IMR-90 (cell line): ENCODE measurements at regions not wholly inside any gene's neighbourhood (a gene's known extent, or its start where the extent isn't known, plus 50 kb on each side); places are given as distances from the start of the nearest gene placed in this dataset.

Experiments used
- ATAC-seq: fragments of 200-7000 bp; cut with Tn5 transposase; 2 replicates; pipeline ENCODE4 v1.9.1; 2020; ENCODE audit warnings: low read depth, mild to moderate bottlenecking, moderate library complexity
- BruUV-seq: library from RNA; stranded (reverse); fragments of 400-500 nt; replicated peaks from 2 replicates; lab custom pipeline; 2021; lab: Mats Ljungman, UMichigan
- CTCF ChIA-PET: fragments of 300-600 bp; formaldehyde crosslinking; extraction: SDS; loops from one replicate; lab custom pipeline; 2021; ENCODE audit warnings: antibody characterized with exemption; lab: Yijun Ruan, JAX
- POLR2A ChIA-PET: fragments of 300-600 bp; sonication (Branson Sonifier 250); formaldehyde crosslinking; loops from one replicate; lab custom pipeline; 2022; ENCODE audit warnings: antibody characterized with exemption; ENCODE audit not compliant: unreplicated experiment; lab: Charles Lee
- DNase-seq: peaks from one replicate; pipeline ENCODE4 v3.0.0; 2013
- H2AFZ ChIP-seq: replicated peaks from 2 replicates; pipeline ENCODE3; 2013; ENCODE audit warnings: low read length, mild to moderate bottlenecking; ENCODE audit not compliant: poor library complexity
- H2AK5ac ChIP-seq: 2 replicates; pipeline ENCODE4 v1.6.1; 2013; ENCODE audit warnings: low read depth, low read length, inconsistent platforms
- H2AK9ac ChIP-seq: replicated peaks from 2 replicates; pipeline ENCODE3; 2013; ENCODE audit warnings: mild to moderate bottlenecking, low read depth, low read length, moderate library complexity; ENCODE audit not compliant: poor library complexity
- H2BK120ac ChIP-seq: 2 replicates; pipeline ENCODE4 v1.6.1; 2013; ENCODE audit warnings: low read depth, low read length, inconsistent platforms
- H2BK15ac ChIP-seq: 3 replicates; pipeline ENCODE4 v1.6.1; 2013; ENCODE audit warnings: low read depth, low read length, inconsistent platforms
- H2BK20ac ChIP-seq: 2 replicates; pipeline ENCODE4 v1.6.1; 2013; ENCODE audit warnings: low read depth, mild to moderate bottlenecking, inconsistent platforms, low read length, moderate library complexity
- H2BK5ac ChIP-seq: 2 replicates; pipeline ENCODE4 v1.6.1; 2013; ENCODE audit warnings: mild to moderate bottlenecking, low read depth, low read length, inconsistent platforms; ENCODE audit not compliant: poor library complexity, severe bottlenecking
- H3K14ac ChIP-seq: replicated peaks from 2 replicates; pipeline ENCODE4 v1.6.1; 2013; ENCODE audit warnings: low read depth, low read length, inconsistent platforms
- H3K18ac ChIP-seq: 2 replicates; pipeline ENCODE4 v1.6.1; 2013; ENCODE audit warnings: low read depth, low read length, control low read depth
- H3K23ac ChIP-seq: 2 replicates; pipeline ENCODE4 v1.6.1; 2013; ENCODE audit warnings: low read depth, low read length, inconsistent platforms
- H3K27ac ChIP-seq: 2 replicates; pipeline ENCODE4 v1.5.1; 2013; ENCODE audit warnings: mild to moderate bottlenecking, control low read depth, low read length; ENCODE audit not compliant: insufficient read depth
- H3K27me3 ChIP-seq: 2 replicates; pipeline ENCODE4 v1.6.1; 2013; ENCODE audit warnings: low read length; ENCODE audit not compliant: control insufficient read depth, insufficient read depth
- H3K36me3 ChIP-seq: 2 replicates; pipeline ENCODE4 v1.6.1; 2013; ENCODE audit warnings: low read length, mixed read lengths; ENCODE audit not compliant: control insufficient read depth, insufficient read depth
- H3K4ac ChIP-seq: 2 replicates; pipeline ENCODE4 v1.6.1; 2013; ENCODE audit warnings: low read depth, low read length, inconsistent platforms
- H3K4me1 ChIP-seq: 2 replicates; pipeline ENCODE4 v1.6.1; 2013; ENCODE audit warnings: low read length, mixed read lengths; ENCODE audit not compliant: control insufficient read depth, insufficient read depth
- H3K4me2 ChIP-seq: 2 replicates; pipeline ENCODE4 v1.6.1; 2013; ENCODE audit warnings: low read depth, mild to moderate bottlenecking, control low read depth, low read length, moderate library complexity
- H3K4me3 ChIP-seq: 2 replicates; pipeline ENCODE4 v1.5.1; 2013; ENCODE audit warnings: low read depth, mild to moderate bottlenecking, control low read depth, low read length, moderate library complexity; ENCODE audit not compliant: insufficient read depth
- H3K56ac ChIP-seq: 2 replicates; pipeline ENCODE4 v1.6.1; 2013; ENCODE audit warnings: low read length, inconsistent platforms; ENCODE audit not compliant: insufficient read depth; ENCODE audit errors: extremely low read depth
- H3K79me1 ChIP-seq, 2 experiments: 2 replicates each; pipeline ENCODE4 v1.6.1; 2013; ENCODE audit warnings: low read length in 2 of 2, inconsistent platforms in 1 of 2, low read depth in 1 of 2
- H3K9ac ChIP-seq: 2 replicates; pipeline ENCODE4 v1.6.1; 2013; ENCODE audit warnings: low read depth, low read length, control low read depth
- H3K9me1 ChIP-seq: 2 replicates; pipeline ENCODE4 v1.6.1; 2013; ENCODE audit warnings: low read length, inconsistent platforms; ENCODE audit not compliant: insufficient read depth
- H3K9me3 ChIP-seq: 2 replicates; pipeline ENCODE4 v1.6.1; 2013; ENCODE audit warnings: low read length; ENCODE audit not compliant: control insufficient read depth, insufficient read depth
- H4K20me1 ChIP-seq: 2 replicates; pipeline ENCODE4 v1.6.1; 2013; ENCODE audit warnings: low read length, inconsistent platforms; ENCODE audit not compliant: insufficient read depth
- H4K5ac ChIP-seq: 2 replicates; pipeline ENCODE4 v1.6.1; 2013; ENCODE audit warnings: mild to moderate bottlenecking, low read depth, low read length, control low read depth
- H4K8ac ChIP-seq, 2 experiments: 2 replicates each; pipeline ENCODE4 v1.6.1; 2013; ENCODE audit warnings: low read depth in 2 of 2, low read length in 2 of 2, control low read depth in 1 of 2, inconsistent platforms in 1 of 2
- H4K91ac ChIP-seq: 2 replicates; pipeline ENCODE4 v1.6.1; 2013; ENCODE audit warnings: low read depth, low read length, inconsistent platforms; ENCODE audit not compliant: insufficient read depth
- BHLHE40 ChIP-seq: fragments of 150-350 bp; IDR thresholded peaks from 2 replicates; pipeline ENCODE4 v1.6.1; 2016; ENCODE audit warnings: mild to moderate bottlenecking, low read depth, low read length
- CHD1 ChIP-seq: IDR thresholded peaks from 2 replicates; pipeline ENCODE4 v1.6.1; 2012; ENCODE audit warnings: low read depth, low read length, improper control_type of control experiment
- CTCF ChIP-seq: conservative IDR thresholded peaks from 2 replicates; pipeline ENCODE4 v1.5.1; 2012; ENCODE audit warnings: mild to moderate bottlenecking, low read depth, low read length, improper control_type of control experiment
- MAZ ChIP-seq: IDR thresholded peaks from 2 replicates; pipeline ENCODE4 v1.6.1; 2012; ENCODE audit warnings: low read depth, mild to moderate bottlenecking, low read length, improper control_type of control experiment, moderate library complexity, borderline replicate concordance
- MXI1 ChIP-seq: IDR thresholded peaks from 2 replicates; pipeline ENCODE4 v1.6.1; 2012; ENCODE audit warnings: low read depth, mild to moderate bottlenecking, low read length, moderate library complexity, borderline replicate concordance
- POLR2A ChIP-seq: IDR thresholded peaks from 2 replicates; pipeline ENCODE4 v1.6.1; 2012; ENCODE audit warnings: mild to moderate bottlenecking, low read depth, low read length
- RAD21 ChIP-seq: IDR thresholded peaks from 2 replicates; pipeline ENCODE4 v1.6.1; 2012; ENCODE audit warnings: low read length, improper control_type of control experiment
- RCOR1 ChIP-seq: IDR thresholded peaks from 2 replicates; pipeline ENCODE4 v1.6.1; 2012; ENCODE audit warnings: mild to moderate bottlenecking, low read length, improper control_type of control experiment; ENCODE audit not compliant: insufficient replicate concordance
- RFX5 ChIP-seq: IDR thresholded peaks from 2 replicates; pipeline ENCODE4 v1.8.0; 2012; ENCODE audit warnings: low read depth, mild to moderate bottlenecking, low read length, moderate library complexity
- SMC3 ChIP-seq: fragments of 150-350 bp; IDR thresholded peaks from 2 replicates; pipeline ENCODE4 v1.6.1; 2016; ENCODE audit warnings: low read depth, mild to moderate bottlenecking, antibody characterized with exemption, low read length, moderate library complexity
- WGBS, 2 experiments: methylation state at CpG; one replicate each; pipeline versions ENCODE4 v1.1.5 to v1.1.7; 2013; ENCODE audit warnings: missing lambda C conversion rate in 2 of 2; ENCODE audit not compliant: insufficient read length in 1 of 2; ENCODE audit errors: extremely low coverage in 2 of 2; 5-methylcytosine and 5-hydroxymethylcytosine counted together
- dilution Hi-C: fragments of 300-500 bp; cut with HindIII; formaldehyde crosslinking; loops from one replicate; pipeline ENCODE4 v1.14.3; 2018; ENCODE audit warnings: low sequenced_read_pairs; ENCODE audit not compliant: unreplicated experiment
- in situ Hi-C: fragments of 300-500 bp; cut with MboI; formaldehyde crosslinking; loops from 3 replicates; pipeline ENCODE4 v1.14.3; 2019; ENCODE audit warnings: low sequenced_read_pairs, inconsistent platforms, mixed read lengths
- intact Hi-C: fragments of 100-400 bp; cut with micrococcal nuclease; formaldehyde crosslinking; loops from 2 replicates; pipeline ENCODE4 v1.10.0; 2022
- TF ChIP-seq, protein P1 (sequence below): fragments of 150-350 bp; IDR thresholded peaks from 2 replicates; pipeline ENCODE4 v1.6.1; 2016; ENCODE audit warnings: low read depth, mild to moderate bottlenecking, low read length, moderate library complexity, borderline replicate concordance
- TF ChIP-seq, protein P2 (sequence below): fragments of 150-350 bp; IDR thresholded peaks from 2 replicates; pipeline ENCODE4 v1.6.1; 2017; ENCODE audit warnings: mild to moderate bottlenecking, antibody characterized with exemption, low read length, low read depth

- DNase-seq, result no peak
- no peak overlapping the region for H2BK15ac ChIP-seq
- in situ Hi-C loops (no loop called here), dilution Hi-C loops (no loop called here), intact Hi-C loops (no loop called here)
- no peaks in the 10 kb centered on the region for H4K20me1 ChIP-seq
- H2AK5ac ChIP-seq, result no peak overlapping the region
- H3K14ac ChIP-seq, result no peak overlapping the region
- no peak overlapping the region for H3K4ac ChIP-seq
- no peaks in the 10 kb centered on the region for H3K79me1 ChIP-seq
- no peak overlapping the region for H2AK9ac ChIP-seq
- no peaks in the 10 kb centered on the region for H3K4me1 ChIP-seq
- no peak overlapping the region for H4K8ac ChIP-seq
- no peak overlapping the region for H2BK5ac ChIP-seq
- H3K36me3 ChIP-seq, result no peaks in the 10 kb centered on the region
- no peak for ATAC-seq
- no peak overlapping the region for H3K4me2 ChIP-seq
- H4K5ac ChIP-seq, result no peak overlapping the region
- H3K9me3 ChIP-seq, result no peaks in the 10 kb centered on the region
- no peak overlapping the region for H4K91ac ChIP-seq
- POLR2A ChIA-PET, result no interaction called here
- no peak overlapping the region for H3K18ac ChIP-seq
- no peak overlapping the region for H3K27ac ChIP-seq
- H3K23ac ChIP-seq, result no peak overlapping the region
- no peak overlapping the region for H2BK20ac ChIP-seq
- no TSS peak for BruUV-seq
- no CpG with 5 or more reads among the region's 8 CpGs for WGBS, 2 experiments
- H3K4me3 ChIP-seq, result no peak overlapping the region
- TF ChIP-seq RAD21 (no peak), RFX5 (no peak), SMC3 (no peak), MXI1 (no peak), CHD1 (no peak), CTCF (no peak), BHLHE40 (no peak), MAZ (no peak), POLR2A (no peak), RCOR1 (no peak)
- TF ChIP-seq, protein P1, sequence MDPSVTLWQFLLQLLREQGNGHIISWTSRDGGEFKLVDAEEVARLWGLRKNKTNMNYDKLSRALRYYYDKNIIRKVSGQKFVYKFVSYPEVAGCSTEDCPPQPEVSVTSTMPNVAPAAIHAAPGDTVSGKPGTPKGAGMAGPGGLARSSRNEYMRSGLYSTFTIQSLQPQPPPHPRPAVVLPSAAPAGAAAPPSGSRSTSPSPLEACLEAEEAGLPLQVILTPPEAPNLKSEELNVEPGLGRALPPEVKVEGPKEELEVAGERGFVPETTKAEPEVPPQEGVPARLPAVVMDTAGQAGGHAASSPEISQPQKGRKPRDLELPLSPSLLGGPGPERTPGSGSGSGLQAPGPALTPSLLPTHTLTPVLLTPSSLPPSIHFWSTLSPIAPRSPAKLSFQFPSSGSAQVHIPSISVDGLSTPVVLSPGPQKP, result no peak
- TF ChIP-seq, protein P2, sequence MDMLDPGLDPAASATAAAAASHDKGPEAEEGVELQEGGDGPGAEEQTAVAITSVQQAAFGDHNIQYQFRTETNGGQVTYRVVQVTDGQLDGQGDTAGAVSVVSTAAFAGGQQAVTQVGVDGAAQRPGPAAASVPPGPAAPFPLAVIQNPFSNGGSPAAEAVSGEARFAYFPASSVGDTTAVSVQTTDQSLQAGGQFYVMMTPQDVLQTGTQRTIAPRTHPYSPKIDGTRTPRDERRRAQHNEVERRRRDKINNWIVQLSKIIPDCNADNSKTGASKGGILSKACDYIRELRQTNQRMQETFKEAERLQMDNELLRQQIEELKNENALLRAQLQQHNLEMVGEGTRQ, result no peak
- no peak overlapping the region for H2AFZ ChIP-seq
- H2BK120ac ChIP-seq, result no peak overlapping the region
- H3K56ac ChIP-seq, result no peak overlapping the region
- peaks cover 55% of the 10 kb centered on the region for H3K27me3 ChIP-seq
- no peak overlapping the region for H3K9ac ChIP-seq
- CTCF ChIA-PET, result no interaction called here
- no peaks in the 10 kb centered on the region for H3K9me1 ChIP-seq
Measured at GRCh38 chr22:27159016-27159415, 501.6 kb downstream of the MIAT start.
